HL-60 (cell line): ENCODE measurements at regions not wholly inside any gene's neighbourhood (a gene's known extent, or its start where the extent isn't known, plus 50 kb on each side); places are given as distances from the start of the nearest gene placed in this dataset.

Source experiments
- CTCF ChIP-seq: IDR thresholded peaks from one replicate; pipeline ENCODE4 v1.5.1; 2011; ENCODE audit warnings: low read length, control low read depth, inconsistent platforms; ENCODE audit not compliant: insufficient read depth
- GABPA ChIP-seq: IDR thresholded peaks from 2 replicates; pipeline ENCODE4 v1.6.1; 2012; ENCODE audit warnings: low read depth

- TF ChIP-seq CTCF (no peak), GABPA (no peak)
Observed at GRCh38 chr10:62637249-62638061, 167.1 kb upstream of the ADO start.
